IMR-90 (cell line): ENCODE measurements at regions not wholly inside any gene's neighbourhood (a gene's known extent, or its start where the extent isn't known, plus 50 kb on each side); places are given as distances from the start of the nearest gene placed in this dataset.

Experiments
- ATAC-seq: fragments of 200-7000 bp; cut with Tn5 transposase; 2 replicates; pipeline ENCODE4 v1.9.1; 2020; ENCODE audit warnings: low read depth, mild to moderate bottlenecking, moderate library complexity
- BruUV-seq: library from RNA; stranded (reverse); fragments of 400-500 nt; replicated peaks from 2 replicates; lab custom pipeline; 2021; lab: Mats Ljungman, UMichigan
- CTCF ChIA-PET: fragments of 300-600 bp; formaldehyde crosslinking; extraction: SDS; loops from one replicate; lab custom pipeline; 2021; ENCODE audit warnings: antibody characterized with exemption; lab: Yijun Ruan, JAX
- POLR2A ChIA-PET: fragments of 300-600 bp; sonication (Branson Sonifier 250); formaldehyde crosslinking; loops from one replicate; lab custom pipeline; 2022; ENCODE audit warnings: antibody characterized with exemption; ENCODE audit not compliant: unreplicated experiment; lab: Charles Lee
- DNase-seq: peaks from one replicate; pipeline ENCODE4 v3.0.0; 2013
- H2AFZ ChIP-seq: replicated peaks from 2 replicates; pipeline ENCODE3; 2013; ENCODE audit warnings: low read length, mild to moderate bottlenecking; ENCODE audit not compliant: poor library complexity
- H2AK5ac ChIP-seq: 2 replicates; pipeline ENCODE4 v1.6.1; 2013; ENCODE audit warnings: low read depth, low read length, inconsistent platforms
- H2AK9ac ChIP-seq: replicated peaks from 2 replicates; pipeline ENCODE3; 2013; ENCODE audit warnings: mild to moderate bottlenecking, low read depth, low read length, moderate library complexity; ENCODE audit not compliant: poor library complexity
- H2BK120ac ChIP-seq: 2 replicates; pipeline ENCODE4 v1.6.1; 2013; ENCODE audit warnings: low read depth, low read length, inconsistent platforms
- H2BK15ac ChIP-seq: 3 replicates; pipeline ENCODE4 v1.6.1; 2013; ENCODE audit warnings: low read depth, low read length, inconsistent platforms
- H2BK20ac ChIP-seq: 2 replicates; pipeline ENCODE4 v1.6.1; 2013; ENCODE audit warnings: low read depth, mild to moderate bottlenecking, inconsistent platforms, low read length, moderate library complexity
- H2BK5ac ChIP-seq: 2 replicates; pipeline ENCODE4 v1.6.1; 2013; ENCODE audit warnings: mild to moderate bottlenecking, low read depth, low read length, inconsistent platforms; ENCODE audit not compliant: poor library complexity, severe bottlenecking
- H3K14ac ChIP-seq: replicated peaks from 2 replicates; pipeline ENCODE4 v1.6.1; 2013; ENCODE audit warnings: low read depth, low read length, inconsistent platforms
- H3K18ac ChIP-seq: 2 replicates; pipeline ENCODE4 v1.6.1; 2013; ENCODE audit warnings: low read depth, low read length, control low read depth
- H3K23ac ChIP-seq: 2 replicates; pipeline ENCODE4 v1.6.1; 2013; ENCODE audit warnings: low read depth, low read length, inconsistent platforms
- H3K27ac ChIP-seq: 2 replicates; pipeline ENCODE4 v1.5.1; 2013; ENCODE audit warnings: mild to moderate bottlenecking, control low read depth, low read length; ENCODE audit not compliant: insufficient read depth
- H3K27me3 ChIP-seq: 2 replicates; pipeline ENCODE4 v1.6.1; 2013; ENCODE audit warnings: low read length; ENCODE audit not compliant: control insufficient read depth, insufficient read depth
- H3K36me3 ChIP-seq: 2 replicates; pipeline ENCODE4 v1.6.1; 2013; ENCODE audit warnings: low read length, mixed read lengths; ENCODE audit not compliant: control insufficient read depth, insufficient read depth
- H3K4ac ChIP-seq: 2 replicates; pipeline ENCODE4 v1.6.1; 2013; ENCODE audit warnings: low read depth, low read length, inconsistent platforms
- H3K4me1 ChIP-seq: 2 replicates; pipeline ENCODE4 v1.6.1; 2013; ENCODE audit warnings: low read length, mixed read lengths; ENCODE audit not compliant: control insufficient read depth, insufficient read depth
- H3K4me2 ChIP-seq: 2 replicates; pipeline ENCODE4 v1.6.1; 2013; ENCODE audit warnings: low read depth, mild to moderate bottlenecking, control low read depth, low read length, moderate library complexity
- H3K4me3 ChIP-seq: 2 replicates; pipeline ENCODE4 v1.5.1; 2013; ENCODE audit warnings: low read depth, mild to moderate bottlenecking, control low read depth, low read length, moderate library complexity; ENCODE audit not compliant: insufficient read depth
- H3K56ac ChIP-seq: 2 replicates; pipeline ENCODE4 v1.6.1; 2013; ENCODE audit warnings: low read length, inconsistent platforms; ENCODE audit not compliant: insufficient read depth; ENCODE audit errors: extremely low read depth
- H3K79me1 ChIP-seq, 2 experiments: 2 replicates each; pipeline ENCODE4 v1.6.1; 2013; ENCODE audit warnings: low read length in 2 of 2, inconsistent platforms in 1 of 2, low read depth in 1 of 2
- H3K9ac ChIP-seq: 2 replicates; pipeline ENCODE4 v1.6.1; 2013; ENCODE audit warnings: low read depth, low read length, control low read depth
- H3K9me1 ChIP-seq: 2 replicates; pipeline ENCODE4 v1.6.1; 2013; ENCODE audit warnings: low read length, inconsistent platforms; ENCODE audit not compliant: insufficient read depth
- H3K9me3 ChIP-seq: 2 replicates; pipeline ENCODE4 v1.6.1; 2013; ENCODE audit warnings: low read length; ENCODE audit not compliant: control insufficient read depth, insufficient read depth
- H4K20me1 ChIP-seq: 2 replicates; pipeline ENCODE4 v1.6.1; 2013; ENCODE audit warnings: low read length, inconsistent platforms; ENCODE audit not compliant: insufficient read depth
- H4K5ac ChIP-seq: 2 replicates; pipeline ENCODE4 v1.6.1; 2013; ENCODE audit warnings: mild to moderate bottlenecking, low read depth, low read length, control low read depth
- H4K8ac ChIP-seq, 2 experiments: 2 replicates each; pipeline ENCODE4 v1.6.1; 2013; ENCODE audit warnings: low read depth in 2 of 2, low read length in 2 of 2, control low read depth in 1 of 2, inconsistent platforms in 1 of 2
- H4K91ac ChIP-seq: 2 replicates; pipeline ENCODE4 v1.6.1; 2013; ENCODE audit warnings: low read depth, low read length, inconsistent platforms; ENCODE audit not compliant: insufficient read depth
- BHLHE40 ChIP-seq: fragments of 150-350 bp; IDR thresholded peaks from 2 replicates; pipeline ENCODE4 v1.6.1; 2016; ENCODE audit warnings: mild to moderate bottlenecking, low read depth, low read length
- CEBPB ChIP-seq: IDR thresholded peaks from 2 replicates; pipeline ENCODE4 v1.6.1; 2012; ENCODE audit warnings: low read depth, low read length, improper control_type of control experiment
- CHD1 ChIP-seq: IDR thresholded peaks from 2 replicates; pipeline ENCODE4 v1.6.1; 2012; ENCODE audit warnings: low read depth, low read length, improper control_type of control experiment
- FOS ChIP-seq: fragments of 150-350 bp; IDR thresholded peaks from 2 replicates; pipeline ENCODE4 v1.6.1; 2016; ENCODE audit warnings: low read depth, low read length
- MAFK ChIP-seq: IDR thresholded peaks from 2 replicates; pipeline ENCODE4 v1.6.1; 2012; ENCODE audit warnings: low read depth, low read length, improper control_type of control experiment
- MAZ ChIP-seq: IDR thresholded peaks from 2 replicates; pipeline ENCODE4 v1.6.1; 2012; ENCODE audit warnings: low read depth, mild to moderate bottlenecking, low read length, improper control_type of control experiment, moderate library complexity, borderline replicate concordance
- MXI1 ChIP-seq: IDR thresholded peaks from 2 replicates; pipeline ENCODE4 v1.6.1; 2012; ENCODE audit warnings: low read depth, mild to moderate bottlenecking, low read length, moderate library complexity, borderline replicate concordance
- NFE2L2 ChIP-seq: fragments of 150-350 bp; IDR thresholded peaks from 2 replicates; pipeline ENCODE4 v1.6.1; 2016; ENCODE audit warnings: low read depth, mild to moderate bottlenecking, low read length
- POLR2A ChIP-seq: IDR thresholded peaks from 2 replicates; pipeline ENCODE4 v1.6.1; 2012; ENCODE audit warnings: mild to moderate bottlenecking, low read depth, low read length
- RAD21 ChIP-seq: IDR thresholded peaks from 2 replicates; pipeline ENCODE4 v1.6.1; 2012; ENCODE audit warnings: low read length, improper control_type of control experiment
- RCOR1 ChIP-seq: IDR thresholded peaks from 2 replicates; pipeline ENCODE4 v1.6.1; 2012; ENCODE audit warnings: mild to moderate bottlenecking, low read length, improper control_type of control experiment; ENCODE audit not compliant: insufficient replicate concordance
- RFX5 ChIP-seq: IDR thresholded peaks from 2 replicates; pipeline ENCODE4 v1.8.0; 2012; ENCODE audit warnings: low read depth, mild to moderate bottlenecking, low read length, moderate library complexity
- SMC3 ChIP-seq: fragments of 150-350 bp; IDR thresholded peaks from 2 replicates; pipeline ENCODE4 v1.6.1; 2016; ENCODE audit warnings: low read depth, mild to moderate bottlenecking, antibody characterized with exemption, low read length, moderate library complexity
- WGBS, 2 experiments: methylation state at CpG; one replicate each; pipeline versions ENCODE4 v1.1.5 to v1.1.7; 2013; ENCODE audit warnings: missing lambda C conversion rate in 2 of 2; ENCODE audit not compliant: insufficient read length in 1 of 2; ENCODE audit errors: extremely low coverage in 2 of 2; 5-methylcytosine and 5-hydroxymethylcytosine counted together
- dilution Hi-C: fragments of 300-500 bp; cut with HindIII; formaldehyde crosslinking; loops from one replicate; pipeline ENCODE4 v1.14.3; 2018; ENCODE audit warnings: low sequenced_read_pairs; ENCODE audit not compliant: unreplicated experiment
- in situ Hi-C: fragments of 300-500 bp; cut with MboI; formaldehyde crosslinking; loops from 3 replicates; pipeline ENCODE4 v1.14.3; 2019; ENCODE audit warnings: low sequenced_read_pairs, inconsistent platforms, mixed read lengths
- intact Hi-C: fragments of 100-400 bp; cut with micrococcal nuclease; formaldehyde crosslinking; loops from 2 replicates; pipeline ENCODE4 v1.10.0; 2022
- TF ChIP-seq, protein P1 (sequence below): fragments of 150-350 bp; IDR thresholded peaks from 2 replicates; pipeline ENCODE4 v1.6.1; 2016; ENCODE audit warnings: low read depth, mild to moderate bottlenecking, low read length, moderate library complexity, borderline replicate concordance
- TF ChIP-seq, protein P2 (sequence below): fragments of 150-350 bp; IDR thresholded peaks from 2 replicates; pipeline ENCODE4 v1.6.1; 2017; ENCODE audit warnings: mild to moderate bottlenecking, antibody characterized with exemption, low read length, low read depth
- TF ChIP-seq, protein P3 (sequence below): conservative IDR thresholded peaks from 2 replicates; pipeline ENCODE4 v1.5.1; 2012; ENCODE audit warnings: mild to moderate bottlenecking, low read depth, low read length, improper control_type of control experiment

DNA sequence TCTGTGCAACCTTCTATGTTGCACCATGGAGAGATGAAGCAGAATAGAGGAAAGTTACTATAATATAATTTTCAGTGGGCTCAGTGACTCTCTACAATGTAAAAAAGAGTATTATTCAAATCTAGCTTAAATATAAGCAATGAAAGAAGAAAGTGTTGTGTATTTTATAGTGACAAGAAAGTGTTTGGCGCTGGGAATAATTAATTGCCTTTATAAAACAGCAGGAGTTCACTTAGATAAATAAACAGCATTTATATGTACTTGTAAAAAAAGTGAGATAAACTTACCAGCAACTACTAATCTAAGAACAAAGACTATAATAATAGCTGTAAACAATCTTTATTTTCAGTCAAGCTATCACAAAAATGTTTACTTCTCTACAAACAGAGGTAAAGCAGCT lies 488.9 kb upstream of the PCDH10 start:
- no peaks in the 10 kb centered on the region for H3K79me1 ChIP-seq
- no peak overlapping the region for H4K91ac ChIP-seq
- H2BK15ac ChIP-seq: no peak overlapping the region
- no peak overlapping the region for H3K4me3 ChIP-seq
- CTCF ChIA-PET: no interaction called here
- no TSS peak for BruUV-seq
- no peaks in the 10 kb centered on the region for H3K36me3 ChIP-seq
- no peak overlapping the region for H2BK120ac ChIP-seq
- H3K9ac ChIP-seq: no peak overlapping the region
- peaks cover 16% of the 10 kb centered on the region; the same call in 1 of the 2 replicates for H3K9me3 ChIP-seq
- dilution Hi-C loops (no loop called here), in situ Hi-C loops (no loop called here), intact Hi-C loops (no loop called here)
- no peaks in the 10 kb centered on the region for H3K9me1 ChIP-seq
- no peak overlapping the region for H3K14ac ChIP-seq
- H3K23ac ChIP-seq: no peak overlapping the region
- WGBS, 2 experiments: no CpG with 5 or more reads among the region's 1 CpG
- POLR2A ChIA-PET: no interaction called here
- H3K4ac ChIP-seq: no peak overlapping the region
- no peak overlapping the region for H4K5ac ChIP-seq
- no peak overlapping the region for H3K27ac ChIP-seq
- H3K18ac ChIP-seq: no peak overlapping the region
- H2AK9ac ChIP-seq: no peak overlapping the region
- H2AFZ ChIP-seq: no peak overlapping the region
- H4K8ac ChIP-seq: no peak overlapping the region
- H3K27me3 ChIP-seq: no peaks in the 10 kb centered on the region
- no peak overlapping the region for H2BK5ac ChIP-seq
- no peak overlapping the region for H3K4me2 ChIP-seq
- ATAC-seq (no peak), DNase-seq (no peak)
- H3K4me1 ChIP-seq: no peaks in the 10 kb centered on the region
- H3K56ac ChIP-seq: no peak overlapping the region
- H2AK5ac ChIP-seq: no peak overlapping the region
- no peaks in the 10 kb centered on the region for H4K20me1 ChIP-seq
- TF ChIP-seq POLR2A (no peak), FOS (no peak), CHD1 (no peak), RCOR1 (no peak), MXI1 (no peak), CEBPB (no peak), SMC3 (no peak), RFX5 (no peak), NFE2L2 (no peak), BHLHE40 (no peak), MAZ (no peak), MAFK (no peak), RAD21 (no peak)
- TF ChIP-seq, protein P1, sequence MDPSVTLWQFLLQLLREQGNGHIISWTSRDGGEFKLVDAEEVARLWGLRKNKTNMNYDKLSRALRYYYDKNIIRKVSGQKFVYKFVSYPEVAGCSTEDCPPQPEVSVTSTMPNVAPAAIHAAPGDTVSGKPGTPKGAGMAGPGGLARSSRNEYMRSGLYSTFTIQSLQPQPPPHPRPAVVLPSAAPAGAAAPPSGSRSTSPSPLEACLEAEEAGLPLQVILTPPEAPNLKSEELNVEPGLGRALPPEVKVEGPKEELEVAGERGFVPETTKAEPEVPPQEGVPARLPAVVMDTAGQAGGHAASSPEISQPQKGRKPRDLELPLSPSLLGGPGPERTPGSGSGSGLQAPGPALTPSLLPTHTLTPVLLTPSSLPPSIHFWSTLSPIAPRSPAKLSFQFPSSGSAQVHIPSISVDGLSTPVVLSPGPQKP: no peak
- TF ChIP-seq, protein P2, sequence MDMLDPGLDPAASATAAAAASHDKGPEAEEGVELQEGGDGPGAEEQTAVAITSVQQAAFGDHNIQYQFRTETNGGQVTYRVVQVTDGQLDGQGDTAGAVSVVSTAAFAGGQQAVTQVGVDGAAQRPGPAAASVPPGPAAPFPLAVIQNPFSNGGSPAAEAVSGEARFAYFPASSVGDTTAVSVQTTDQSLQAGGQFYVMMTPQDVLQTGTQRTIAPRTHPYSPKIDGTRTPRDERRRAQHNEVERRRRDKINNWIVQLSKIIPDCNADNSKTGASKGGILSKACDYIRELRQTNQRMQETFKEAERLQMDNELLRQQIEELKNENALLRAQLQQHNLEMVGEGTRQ: no peak
- TF ChIP-seq, protein P3, sequence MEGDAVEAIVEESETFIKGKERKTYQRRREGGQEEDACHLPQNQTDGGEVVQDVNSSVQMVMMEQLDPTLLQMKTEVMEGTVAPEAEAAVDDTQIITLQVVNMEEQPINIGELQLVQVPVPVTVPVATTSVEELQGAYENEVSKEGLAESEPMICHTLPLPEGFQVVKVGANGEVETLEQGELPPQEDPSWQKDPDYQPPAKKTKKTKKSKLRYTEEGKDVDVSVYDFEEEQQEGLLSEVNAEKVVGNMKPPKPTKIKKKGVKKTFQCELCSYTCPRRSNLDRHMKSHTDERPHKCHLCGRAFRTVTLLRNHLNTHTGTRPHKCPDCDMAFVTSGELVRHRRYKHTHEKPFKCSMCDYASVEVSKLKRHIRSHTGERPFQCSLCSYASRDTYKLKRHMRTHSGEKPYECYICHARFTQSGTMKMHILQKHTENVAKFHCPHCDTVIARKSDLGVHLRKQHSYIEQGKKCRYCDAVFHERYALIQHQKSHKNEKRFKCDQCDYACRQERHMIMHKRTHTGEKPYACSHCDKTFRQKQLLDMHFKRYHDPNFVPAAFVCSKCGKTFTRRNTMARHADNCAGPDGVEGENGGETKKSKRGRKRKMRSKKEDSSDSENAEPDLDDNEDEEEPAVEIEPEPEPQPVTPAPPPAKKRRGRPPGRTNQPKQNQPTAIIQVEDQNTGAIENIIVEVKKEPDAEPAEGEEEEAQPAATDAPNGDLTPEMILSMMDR: no peak
- H2BK20ac ChIP-seq: no peak overlapping the region
